HUES48 (cell line): ENCODE measurements at regions not wholly inside any gene's neighbourhood (a gene's known extent, or its start where the extent isn't known, plus 50 kb on each side); places are given as distances from the start of the nearest gene placed in this dataset.
"Not testable (repeated sequence)": the region's sequence is repeated elsewhere in the genome, so short reads cannot be mapped to it uniquely, and the experiment has no call there.

Experiments used
- H3K27ac ChIP-seq: one replicate; pipeline ENCODE4 v1.7.0; 2013; ENCODE audit warnings: low read depth, low read length, inconsistent platforms
- H3K27me3 ChIP-seq: 2 replicates; pipeline ENCODE4 v1.6.1; 2013; ENCODE audit warnings: mild to moderate bottlenecking, low read length; ENCODE audit not compliant: control insufficient read depth, insufficient read depth
- H3K36me3 ChIP-seq: 2 replicates; pipeline ENCODE4 v1.6.1; 2013; ENCODE audit warnings: low read length; ENCODE audit not compliant: control insufficient read depth, insufficient read depth
- H3K4me1 ChIP-seq: 2 replicates; pipeline ENCODE4 v1.6.1; 2013; ENCODE audit warnings: mild to moderate bottlenecking, low read length; ENCODE audit not compliant: control insufficient read depth, insufficient read depth
- H3K4me3 ChIP-seq: 2 replicates; pipeline ENCODE4 v1.5.1; 2013; ENCODE audit warnings: mild to moderate bottlenecking, low read depth, low read length
- H3K9ac ChIP-seq: 2 replicates; pipeline ENCODE4 v1.6.1; 2013; ENCODE audit warnings: mild to moderate bottlenecking, low read depth, low read length, moderate library complexity
- H3K9me3 ChIP-seq: 2 replicates; pipeline ENCODE4 v1.6.1; 2013; ENCODE audit warnings: low read length; ENCODE audit not compliant: control insufficient read depth, insufficient read depth

- peaks cover 16% of the 10 kb centered on the region; the same call in 1 of the 2 replicates for H3K4me1 ChIP-seq
- not testable (repeated sequence) for H3K4me3 ChIP-seq, H3K9me3 ChIP-seq, H3K27me3 ChIP-seq, H3K9ac ChIP-seq, H3K36me3 ChIP-seq, H3K27ac ChIP-seq
Measured at GRCh38 chr6:140258302-140258701, 883.9 kb upstream of the CITED2 start.

GRCh38 chr6:140256248-140256647 lies 881.8 kb upstream of the CITED2 start:
- Histone ChIP-seq H3K9ac (no peak overlapping the region), H3K27ac (peak overlapping the region; percentile 61), H3K4me1 (peaks cover 16% of the 10 kb centered on the region; the same call in 1 of the 2 replicates), H3K4me3 (no peak overlapping the region), H3K36me3 (no peaks in the 10 kb centered on the region), H3K27me3 (no peaks in the 10 kb centered on the region), H3K9me3 (no peaks in the 10 kb centered on the region)

GRCh38 chr6:140253096-140253495 lies 878.6 kb upstream of the CITED2 start:
- no peaks in the 10 kb centered on the region for H3K9me3 ChIP-seq
- no peaks in the 10 kb centered on the region for H3K27me3 ChIP-seq
- no peaks in the 10 kb centered on the region for H3K36me3 ChIP-seq
- H3K4me1 ChIP-seq, result peaks cover 16% of the 10 kb centered on the region; the same call in 1 of the 2 replicates
- H3K27ac ChIP-seq, result no peak overlapping the region
- no peak overlapping the region for H3K9ac ChIP-seq
- H3K4me3 ChIP-seq, result no peak overlapping the region

DNA sequence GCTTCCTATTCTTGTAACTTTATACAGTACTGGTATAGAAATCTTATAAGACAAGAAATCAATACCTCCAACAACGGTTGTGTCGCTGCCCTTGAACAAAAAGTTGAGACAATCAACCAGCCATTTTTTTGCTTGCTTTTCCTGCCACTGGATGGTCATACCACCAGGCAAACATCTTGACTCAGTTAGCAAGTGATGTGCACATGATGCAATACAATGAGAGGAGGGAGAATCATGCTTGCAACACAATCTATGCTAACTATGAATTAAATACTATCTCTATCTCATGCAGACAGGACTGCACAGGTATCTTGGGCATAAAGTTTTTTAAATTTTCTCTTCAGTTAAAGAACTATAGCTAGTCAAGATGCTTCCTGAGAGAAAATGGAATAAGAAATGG lies 877.7 kb upstream of the CITED2 start:
- no peaks in the 10 kb centered on the region for H3K9me3 ChIP-seq
- peaks cover 13% of the 10 kb centered on the region; the same call in 1 of the 2 replicates for H3K4me1 ChIP-seq
- no peaks in the 10 kb centered on the region for H3K36me3 ChIP-seq

GRCh38 chr6:140245296-140246040 lies 871.0 kb upstream of the CITED2 start:
- Histone ChIP-seq H3K9ac (no peak overlapping the region), H3K9me3 (no peaks in the 10 kb centered on the region), H3K27me3 (no peaks in the 10 kb centered on the region), H3K4me3 (no peak overlapping the region), H3K27ac (no peak overlapping the region), H3K4me1 (no peaks in the 10 kb centered on the region), H3K36me3 (no peaks in the 10 kb centered on the region)

More for the DNA sequence above, 877.7 kb upstream of the CITED2 start:
- Histone ChIP-seq H3K27me3 (no peaks in the 10 kb centered on the region), H3K9ac (no peak overlapping the region), H3K27ac (no peak overlapping the region), H3K4me3 (no peak overlapping the region)

GRCh38 chr6:140237251-140237650 lies 862.8 kb upstream of the CITED2 start:
- H3K27ac ChIP-seq, result no peak overlapping the region
- H3K36me3 ChIP-seq, result no peaks in the 10 kb centered on the region
- no peaks in the 10 kb centered on the region for H3K9me3 ChIP-seq
- no peaks in the 10 kb centered on the region for H3K27me3 ChIP-seq
- H3K4me3 ChIP-seq, result no peak overlapping the region
- H3K4me1 ChIP-seq, result no peaks in the 10 kb centered on the region
- H3K9ac ChIP-seq, result no peak overlapping the region

GRCh38 chr6:140236732-140237131 lies 862.3 kb upstream of the CITED2 start:
- no peaks in the 10 kb centered on the region for H3K27me3 ChIP-seq
- no peak overlapping the region for H3K9ac ChIP-seq
- H3K9me3 ChIP-seq, result no peaks in the 10 kb centered on the region
- no peak overlapping the region for H3K27ac ChIP-seq
- H3K36me3 ChIP-seq, result no peaks in the 10 kb centered on the region
- H3K4me3 ChIP-seq, result no peak overlapping the region
- no peaks in the 10 kb centered on the region for H3K4me1 ChIP-seq

DNA sequence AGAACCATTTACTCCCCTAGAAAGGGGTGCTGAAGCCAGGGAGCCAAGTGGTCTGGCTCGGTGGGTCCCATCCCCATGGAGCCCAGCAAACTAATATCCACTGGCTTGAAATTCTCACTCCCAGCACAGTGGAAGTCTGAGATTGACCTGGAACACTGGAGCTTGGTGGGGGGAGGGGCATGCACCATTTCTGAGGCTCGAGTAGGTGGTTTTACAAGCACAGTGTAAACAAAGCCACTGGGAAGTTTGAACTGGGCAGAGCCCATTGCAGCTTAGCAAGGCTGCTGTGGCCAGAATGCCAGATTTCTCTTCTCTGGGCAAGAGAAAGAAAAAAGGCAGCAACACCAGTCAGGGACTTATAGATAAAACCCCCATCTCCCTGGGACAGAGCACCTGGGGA lies 855.8 kb upstream of the CITED2 start:
- Histone ChIP-seq H3K27ac (no peak overlapping the region), H3K9me3 (no peaks in the 10 kb centered on the region; the same call in 1 of the 2 replicates), H3K36me3 (no peaks in the 10 kb centered on the region), H3K9ac (no peak overlapping the region), H3K27me3 (no peaks in the 10 kb centered on the region), H3K4me1 (no peaks in the 10 kb centered on the region), H3K4me3 (no peak overlapping the region)

DNA sequence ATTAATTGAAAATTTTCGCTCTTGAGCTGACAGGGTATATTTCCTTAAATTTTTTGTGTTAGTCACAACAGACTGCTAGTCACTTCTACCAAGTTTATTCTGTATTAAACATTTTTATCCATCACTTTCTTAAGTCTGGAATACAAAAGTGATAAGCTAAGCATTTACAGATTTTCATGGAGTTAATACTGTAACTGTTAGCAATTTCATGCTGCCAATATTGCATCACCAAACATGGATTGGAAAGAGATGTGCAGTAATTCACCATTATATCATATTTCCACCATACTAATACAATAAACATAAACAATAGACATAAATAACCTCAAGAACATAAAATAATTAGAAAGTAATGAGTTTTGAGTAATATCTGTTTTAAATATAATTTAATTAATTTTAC lies 854.0 kb upstream of the CITED2 start:
- Histone ChIP-seq H3K27me3 (no peaks in the 10 kb centered on the region), H3K27ac (no peak overlapping the region), H3K9me3 (no peaks in the 10 kb centered on the region; the same call in 1 of the 2 replicates), H3K36me3 (no peaks in the 10 kb centered on the region), H3K9ac (no peak overlapping the region), H3K4me3 (no peak overlapping the region), H3K4me1 (no peaks in the 10 kb centered on the region)

DNA sequence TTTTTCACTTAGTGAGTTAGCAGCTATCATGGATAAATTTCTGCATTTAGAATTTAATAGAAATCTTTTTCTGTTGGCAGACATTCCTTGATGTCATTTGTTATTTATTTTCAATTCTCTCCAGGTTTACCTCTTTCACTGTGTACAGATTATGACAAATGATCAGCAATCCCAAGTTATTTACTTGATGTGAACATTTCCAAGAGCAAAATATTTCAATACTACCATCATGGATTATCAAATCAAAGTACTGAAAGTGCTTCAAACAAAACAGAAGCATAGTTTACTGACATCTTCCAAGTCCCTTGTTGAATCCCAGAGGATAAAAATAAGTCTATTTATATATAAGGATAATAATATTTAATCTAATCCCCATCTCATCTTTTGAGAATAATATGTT lies 852.2 kb upstream of the CITED2 start:
- Histone ChIP-seq H3K27me3 (no peaks in the 10 kb centered on the region), H3K4me1 (no peaks in the 10 kb centered on the region), H3K9ac (no peak overlapping the region), H3K4me3 (no peak overlapping the region), H3K9me3 (no peaks in the 10 kb centered on the region; the same call in 1 of the 2 replicates), H3K36me3 (no peaks in the 10 kb centered on the region), H3K27ac (no peak overlapping the region)

- Histone ChIP-seq H3K4me1 (no peaks in the 10 kb centered on the region), H3K27me3 (no peaks in the 10 kb centered on the region), H3K9me3 (no peaks in the 10 kb centered on the region), H3K9ac (no peak overlapping the region), H3K27ac (no peak overlapping the region), H3K36me3 (no peaks in the 10 kb centered on the region), H3K4me3 (no peak overlapping the region)
Measured at GRCh38 chr6:140225701-140226436, 851.4 kb upstream of the CITED2 start.
